Endodermal cell (in vitro differentiated cells): ENCODE measurements at regions not wholly inside any gene's neighbourhood (a gene's known extent, or its start where the extent isn't known, plus 50 kb on each side); places are given as distances from the start of the nearest gene placed in this dataset.

Experiments
- DNase-seq: peaks from one replicate; pipeline ENCODE4 v3.0.0-alpha.2; 2017
- H3K27ac ChIP-seq: 2 replicates; pipeline ENCODE4 v1.5.1; 2013; ENCODE audit warnings: mild to moderate bottlenecking, low read depth, low read length, moderate library complexity
- H3K27me3 ChIP-seq: 2 replicates; pipeline ENCODE4 v1.6.1; 2013; ENCODE audit warnings: mild to moderate bottlenecking, low read length, moderate library complexity; ENCODE audit not compliant: insufficient read depth, control insufficient read depth, poor library complexity, severe bottlenecking
- H3K36me3 ChIP-seq: 2 replicates; pipeline ENCODE4 v1.7.0; 2013; ENCODE audit warnings: mild to moderate bottlenecking, low read length, moderate library complexity; ENCODE audit not compliant: control insufficient read depth, insufficient read depth
- H3K4me1 ChIP-seq: one replicate; pipeline ENCODE4 v1.7.0; 2013; ENCODE audit warnings: low read length; ENCODE audit not compliant: control insufficient read depth, insufficient read depth
- H3K4me3 ChIP-seq: 2 replicates; pipeline ENCODE4 v1.5.1; 2013; ENCODE audit warnings: mild to moderate bottlenecking, low read length, moderate library complexity
- H3K9ac ChIP-seq: 2 replicates; pipeline ENCODE4 v1.6.1; 2013; ENCODE audit warnings: mild to moderate bottlenecking, low read length, moderate library complexity; ENCODE audit not compliant: poor library complexity, severe bottlenecking; ENCODE audit errors: extremely low read depth
- H3K9me3 ChIP-seq: 2 replicates; pipeline ENCODE4 v1.6.1; 2013; ENCODE audit warnings: mild to moderate bottlenecking, low read length, moderate library complexity; ENCODE audit not compliant: control insufficient read depth
- H3K27ac Mint-ChIP-seq: 2 replicates; pipeline ENCODE4 v1.8.0; 2020; ENCODE audit warnings: mixed read lengths
- H3K27me3 Mint-ChIP-seq: 2 replicates; pipeline ENCODE4 v1.8.0; 2021; ENCODE audit warnings: mild to moderate bottlenecking, mixed read lengths; ENCODE audit not compliant: insufficient read depth
- H3K36me3 Mint-ChIP-seq: 2 replicates; pipeline ENCODE4 v1.8.0; 2020; ENCODE audit warnings: low read depth, mixed read lengths
- H3K4me1 Mint-ChIP-seq: 2 replicates; pipeline ENCODE4 v1.8.0; 2020; ENCODE audit warnings: mixed read lengths
- H3K4me3 Mint-ChIP-seq: 2 replicates; pipeline ENCODE4 v1.8.0; 2020; ENCODE audit warnings: mild to moderate bottlenecking, moderate library complexity, mixed read lengths
- H3K9me3 Mint-ChIP-seq: 2 replicates; pipeline ENCODE4 v1.8.0; 2020; ENCODE audit warnings: mild to moderate bottlenecking, mixed read lengths
- WGBS, 2 experiments: methylation state at CpG; one replicate each; pipeline versions ENCODE4 v1.1.5 to v1.1.7; 2013; ENCODE audit warnings: missing lambda C conversion rate in 2 of 2, mixed read lengths in 1 of 2; ENCODE audit not compliant: insufficient coverage in 1 of 2, insufficient read length in 1 of 2; 5-methylcytosine and 5-hydroxymethylcytosine counted together
- TF ChIP-seq, protein P1 (sequence below): fragments of 200-600 bp; sonication (generic); conservative IDR thresholded peaks from 2 replicates; pipeline ENCODE4 v1.5.0; 2021; ENCODE audit warnings: antibody characterized with exemption, mild to moderate bottlenecking

DNA sequence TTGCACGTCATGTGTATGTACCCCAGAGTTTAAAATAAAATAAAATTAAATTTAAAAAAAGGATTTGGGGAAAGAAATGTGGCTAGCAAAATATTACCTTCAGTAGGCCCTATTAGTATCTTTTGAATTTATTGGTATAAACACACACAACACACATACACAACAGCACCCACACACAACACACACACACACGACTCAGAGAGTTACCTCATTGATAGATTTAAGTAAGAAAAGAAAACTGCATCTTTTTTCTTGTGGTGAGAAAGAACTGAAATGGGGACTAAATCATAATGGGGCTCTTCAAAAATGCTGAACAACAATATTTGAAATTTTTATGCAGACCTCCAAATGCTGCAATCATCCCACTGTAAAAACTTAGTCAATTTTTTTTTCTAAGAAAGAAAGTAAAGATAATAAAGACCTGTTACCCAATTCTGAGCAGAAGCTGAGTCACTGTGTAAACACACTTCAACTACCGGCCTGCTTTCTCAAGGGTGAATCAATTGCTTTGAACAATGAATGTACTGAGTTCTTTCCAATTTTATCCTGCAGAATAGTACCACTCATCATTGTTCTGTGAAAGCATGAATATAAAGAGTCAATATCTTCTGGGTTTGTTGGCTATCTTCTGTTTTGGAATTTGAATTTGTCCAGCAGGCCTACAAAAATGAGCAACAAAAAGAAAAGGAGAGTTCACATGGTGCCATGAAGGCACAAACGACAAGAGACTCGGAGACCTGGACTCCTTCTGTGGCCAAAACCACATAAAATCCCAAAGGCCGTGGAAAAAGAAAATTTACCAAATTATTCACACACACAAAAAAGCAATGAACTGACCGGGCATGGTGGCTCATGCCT lies 57.9 kb upstream of the CCNG1 start:
- peaks cover 16% of the 10 kb centered on the region for H3K4me1 ChIP-seq
- TF ChIP-seq, protein P1, sequence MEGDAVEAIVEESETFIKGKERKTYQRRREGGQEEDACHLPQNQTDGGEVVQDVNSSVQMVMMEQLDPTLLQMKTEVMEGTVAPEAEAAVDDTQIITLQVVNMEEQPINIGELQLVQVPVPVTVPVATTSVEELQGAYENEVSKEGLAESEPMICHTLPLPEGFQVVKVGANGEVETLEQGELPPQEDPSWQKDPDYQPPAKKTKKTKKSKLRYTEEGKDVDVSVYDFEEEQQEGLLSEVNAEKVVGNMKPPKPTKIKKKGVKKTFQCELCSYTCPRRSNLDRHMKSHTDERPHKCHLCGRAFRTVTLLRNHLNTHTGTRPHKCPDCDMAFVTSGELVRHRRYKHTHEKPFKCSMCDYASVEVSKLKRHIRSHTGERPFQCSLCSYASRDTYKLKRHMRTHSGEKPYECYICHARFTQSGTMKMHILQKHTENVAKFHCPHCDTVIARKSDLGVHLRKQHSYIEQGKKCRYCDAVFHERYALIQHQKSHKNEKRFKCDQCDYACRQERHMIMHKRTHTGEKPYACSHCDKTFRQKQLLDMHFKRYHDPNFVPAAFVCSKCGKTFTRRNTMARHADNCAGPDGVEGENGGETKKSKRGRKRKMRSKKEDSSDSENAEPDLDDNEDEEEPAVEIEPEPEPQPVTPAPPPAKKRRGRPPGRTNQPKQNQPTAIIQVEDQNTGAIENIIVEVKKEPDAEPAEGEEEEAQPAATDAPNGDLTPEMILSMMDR = no peak
- H3K9me3 Mint-ChIP-seq = peaks cover 3% of the 10 kb centered on the region
- WGBS, 2 experiments = 71 to 74% methylated on average over 2 to 6 of the region's 7 CpGs
- H3K36me3 ChIP-seq = no peaks in the 10 kb centered on the region
- no peak overlapping the region for H3K4me3 ChIP-seq
- H3K27me3 Mint-ChIP-seq = no peaks in the 10 kb centered on the region
- no peak overlapping the region for H3K4me3 Mint-ChIP-seq
- peaks cover 31% of the 10 kb centered on the region for H3K4me1 Mint-ChIP-seq
- H3K9me3 ChIP-seq = no peaks in the 10 kb centered on the region
- no peaks in the 10 kb centered on the region for H3K36me3 Mint-ChIP-seq
- H3K27ac ChIP-seq = no peak overlapping the region
- DNase-seq = no peak
- peak overlapping the region; percentile 86 for H3K27ac Mint-ChIP-seq
- no peak overlapping the region for H3K9ac ChIP-seq
- H3K27me3 ChIP-seq = no peaks in the 10 kb centered on the region

DNA sequence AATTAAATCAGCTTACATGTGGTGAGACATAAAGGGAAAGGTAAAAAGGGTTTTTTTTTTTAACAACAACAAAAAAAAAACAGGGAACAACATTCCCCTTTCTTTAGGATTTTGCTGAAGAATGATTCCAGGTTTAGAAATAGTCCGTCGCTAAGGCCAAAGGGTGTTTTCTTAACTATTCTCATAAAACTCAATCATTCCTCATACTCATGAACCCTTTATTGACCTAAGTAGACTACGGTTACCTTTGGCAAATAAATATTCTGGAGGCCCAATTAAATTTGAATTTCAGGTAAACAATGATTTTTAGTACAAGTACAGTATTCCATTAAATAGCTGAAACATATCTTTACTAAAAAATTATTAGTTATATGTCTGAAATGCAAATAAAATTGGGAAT lies 55.6 kb upstream of the CCNG1 start:
- no peak overlapping the region for H3K9ac ChIP-seq
- H3K9me3 ChIP-seq = no peaks in the 10 kb centered on the region
- peaks cover 16% of the 10 kb centered on the region for H3K4me1 ChIP-seq
- TF ChIP-seq, protein P1 = no peak
- H3K4me3 ChIP-seq = no peak overlapping the region
- no peaks in the 10 kb centered on the region for H3K36me3 ChIP-seq
- Mint-ChIP-seq H3K9me3 (peaks cover 3% of the 10 kb centered on the region), H3K27ac (no peak overlapping the region), H3K27me3 (no peaks in the 10 kb centered on the region), H3K4me1 (peaks cover 26% of the 10 kb centered on the region), H3K4me3 (no peak overlapping the region), H3K36me3 (no peaks in the 10 kb centered on the region)
- no peaks in the 10 kb centered on the region for H3K27me3 ChIP-seq
- no peak overlapping the region for H3K27ac ChIP-seq
- 92% methylated on average over 3 of the region's 3 CpGs; no CpG with 5 or more reads in 1 of the 2 experiments for WGBS, 2 experiments
- DNase-seq = no peak

DNA sequence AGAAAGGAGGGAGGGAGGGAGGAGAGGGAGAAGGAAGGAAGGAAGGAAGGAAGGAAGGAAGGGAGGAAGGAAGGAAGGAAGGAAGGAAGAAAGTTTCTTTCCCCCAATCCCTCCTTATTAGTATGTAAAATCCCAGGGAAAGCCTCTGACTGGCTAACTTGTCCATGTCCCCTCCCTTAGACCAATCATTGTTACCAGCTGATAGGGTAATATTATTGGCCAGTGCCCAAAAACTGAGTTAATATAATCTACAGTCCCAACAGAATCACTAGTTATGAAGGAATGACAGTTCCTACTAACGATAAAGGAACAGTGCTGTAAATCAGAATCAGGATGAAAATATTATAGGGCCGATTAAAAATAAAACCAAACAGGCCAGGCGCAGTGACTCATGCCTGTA lies 53.6 kb upstream of the CCNG1 start:
- 86 to 87% methylated on average over 3 of the region's 3 CpGs for WGBS, 2 experiments
- Mint-ChIP-seq H3K27me3 (no peaks in the 10 kb centered on the region), H3K36me3 (no peaks in the 10 kb centered on the region), H3K4me1 (peaks cover 27% of the 10 kb centered on the region), H3K9me3 (peaks cover 3% of the 10 kb centered on the region), H3K4me3 (no peak overlapping the region), H3K27ac (no peak overlapping the region)
- DNase-seq = no peak
- no peak overlapping the region for H3K27ac ChIP-seq
- TF ChIP-seq, protein P1 = no peak
- no peak overlapping the region for H3K4me3 ChIP-seq
- H3K9ac ChIP-seq = no peak overlapping the region
- H3K27me3 ChIP-seq = no peaks in the 10 kb centered on the region
- no peaks in the 10 kb centered on the region for H3K36me3 ChIP-seq
- H3K4me1 ChIP-seq = peaks cover 16% of the 10 kb centered on the region
- H3K9me3 ChIP-seq = no peaks in the 10 kb centered on the region
